ENCODE measurements at regions not wholly inside any gene's neighbourhood (a gene's known extent, or its start where the extent isn't known, plus 50 kb on each side); places are given as distances from the start of the nearest gene placed in this dataset.

- Histone ChIP-seq H4K20me1 (ENCODE audit: insufficient read depth) (no peaks in the 10 kb centered on the region), H3K79me2 (replicated peaks; ENCODE audit: insufficient read depth, low read length) (no peaks in the 10 kb centered on the region), H3K27me3 (ENCODE audit: insufficient read depth, low read depth, low read length) (no peaks in the 10 kb centered on the region), H3K9ac (ENCODE audit: low read length) (no peak overlapping the region), H3K27ac (ENCODE audit: low read length) (no peak overlapping the region), H3K36me3 (ENCODE audit: insufficient read depth, low read length) (no peaks in the 10 kb centered on the region), H3K4me3 (ENCODE audit: low read length) (no peak overlapping the region), H3K9me3 (ENCODE audit: low read length) (no peaks in the 10 kb centered on the region), H3K4me2 (ENCODE audit: low read length) (no peak overlapping the region), H2AFZ (ENCODE audit: low read depth, low read length) (no peak overlapping the region), H3F3A (ENCODE audit: insufficient read depth, low read length, poor library complexity, severe bottlenecking) (no peaks in the 10 kb centered on the region), H3K9me2 (ENCODE audit: insufficient read depth, low read length) (no peaks in the 10 kb centered on the region)
- TF ChIP-seq MXI1 (conservative IDR thresholded peaks at IDR 0.05; ENCODE audit: poor library complexity, severe bottlenecking) (no peak), TAF1 (IDR thresholded peaks at IDR 0.05; ENCODE audit: low read depth) (no peak), POLR2AphosphoS5 (IDR thresholded peaks at IDR 0.05) (no peak), RAD21 (conservative IDR thresholded peaks at IDR 0.05) (no peak), CTCF (IDR thresholded peaks at IDR 0.05; ENCODE audit: poor library complexity, severe bottlenecking) (no peak), EP300 (conservative IDR thresholded peaks at IDR 0.05; ENCODE audit: poor library complexity, severe bottlenecking) (no peak), SMC3 (conservative IDR thresholded peaks at IDR 0.05; ENCODE audit: poor library complexity) (no peak), EZH2 (IDR thresholded peaks at IDR 0.05; ENCODE audit: borderline replicate concordance, insufficient read depth, low read length, poor library complexity, severe bottlenecking) (no peak)
- TF ChIP-seq, protein P1, sequence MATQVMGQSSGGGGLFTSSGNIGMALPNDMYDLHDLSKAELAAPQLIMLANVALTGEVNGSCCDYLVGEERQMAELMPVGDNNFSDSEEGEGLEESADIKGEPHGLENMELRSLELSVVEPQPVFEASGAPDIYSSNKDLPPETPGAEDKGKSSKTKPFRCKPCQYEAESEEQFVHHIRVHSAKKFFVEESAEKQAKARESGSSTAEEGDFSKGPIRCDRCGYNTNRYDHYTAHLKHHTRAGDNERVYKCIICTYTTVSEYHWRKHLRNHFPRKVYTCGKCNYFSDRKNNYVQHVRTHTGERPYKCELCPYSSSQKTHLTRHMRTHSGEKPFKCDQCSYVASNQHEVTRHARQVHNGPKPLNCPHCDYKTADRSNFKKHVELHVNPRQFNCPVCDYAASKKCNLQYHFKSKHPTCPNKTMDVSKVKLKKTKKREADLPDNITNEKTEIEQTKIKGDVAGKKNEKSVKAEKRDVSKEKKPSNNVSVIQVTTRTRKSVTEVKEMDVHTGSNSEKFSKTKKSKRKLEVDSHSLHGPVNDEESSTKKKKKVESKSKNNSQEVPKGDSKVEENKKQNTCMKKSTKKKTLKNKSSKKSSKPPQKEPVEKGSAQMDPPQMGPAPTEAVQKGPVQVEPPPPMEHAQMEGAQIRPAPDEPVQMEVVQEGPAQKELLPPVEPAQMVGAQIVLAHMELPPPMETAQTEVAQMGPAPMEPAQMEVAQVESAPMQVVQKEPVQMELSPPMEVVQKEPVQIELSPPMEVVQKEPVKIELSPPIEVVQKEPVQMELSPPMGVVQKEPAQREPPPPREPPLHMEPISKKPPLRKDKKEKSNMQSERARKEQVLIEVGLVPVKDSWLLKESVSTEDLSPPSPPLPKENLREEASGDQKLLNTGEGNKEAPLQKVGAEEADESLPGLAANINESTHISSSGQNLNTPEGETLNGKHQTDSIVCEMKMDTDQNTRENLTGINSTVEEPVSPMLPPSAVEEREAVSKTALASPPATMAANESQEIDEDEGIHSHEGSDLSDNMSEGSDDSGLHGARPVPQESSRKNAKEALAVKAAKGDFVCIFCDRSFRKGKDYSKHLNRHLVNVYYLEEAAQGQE (IDR thresholded peaks at IDR 0.05; ENCODE audit: borderline replicate concordance): no peak
Observed at GRCh38 chr18:10234281-10234680, 220.2 kb upstream of the APCDD1 start.

- TF ChIP-seq CTCF (IDR thresholded peaks at IDR 0.05; ENCODE audit: poor library complexity, severe bottlenecking): no peak
- TF ChIP-seq EP300 (conservative IDR thresholded peaks at IDR 0.05; ENCODE audit: poor library complexity, severe bottlenecking): no peak
- TF ChIP-seq EZH2 (IDR thresholded peaks at IDR 0.05; ENCODE audit: borderline replicate concordance, insufficient read depth, low read length, poor library complexity, severe bottlenecking): no peak
- no peak for TF ChIP-seq SMC3 (conservative IDR thresholded peaks at IDR 0.05; ENCODE audit: poor library complexity)
Observed at GRCh38 chr18:10234912-10235660, 219.3 kb upstream of the APCDD1 start.

More at GRCh38 chr18:10234912-10235660, 219.3 kb upstream of the APCDD1 start:
- H3K79me2 ChIP-seq (replicated peaks; ENCODE audit: insufficient read depth, low read length): no peaks in the 10 kb centered on the region
- H3K27ac ChIP-seq (ENCODE audit: low read length): no peak overlapping the region
- H3K4me3 ChIP-seq (ENCODE audit: low read length): no peak overlapping the region
- no peak overlapping the region for H3K9ac ChIP-seq (ENCODE audit: low read length)
- H3K36me3 ChIP-seq (ENCODE audit: insufficient read depth, low read length): no peaks in the 10 kb centered on the region
- H3K27me3 ChIP-seq (ENCODE audit: insufficient read depth, low read depth, low read length): no peaks in the 10 kb centered on the region
- H2AFZ ChIP-seq (ENCODE audit: low read depth, low read length): no peak overlapping the region
- H3K4me2 ChIP-seq (ENCODE audit: low read length): no peak overlapping the region
- H4K20me1 ChIP-seq (ENCODE audit: insufficient read depth): no peaks in the 10 kb centered on the region
- H3K9me3 ChIP-seq (ENCODE audit: low read length): no peaks in the 10 kb centered on the region
- no peaks in the 10 kb centered on the region for H3F3A ChIP-seq (ENCODE audit: insufficient read depth, low read length, poor library complexity, severe bottlenecking)
- no peaks in the 10 kb centered on the region for H3K9me2 ChIP-seq (ENCODE audit: insufficient read depth, low read length)
